Kidney epithelial cell (primary cell): ENCODE measurements at regions not wholly inside any gene's neighbourhood (a gene's known extent, or its start where the extent isn't known, plus 50 kb on each side); places are given as distances from the start of the nearest gene placed in this dataset.
"Not testable (repeated sequence)": the region's sequence is repeated elsewhere in the genome, so short reads cannot be mapped to it uniquely, and the experiment has no call there.

Experiments
- DNase-seq: peaks from one replicate; pipeline ENCODE4 v3.0.0-alpha.2; 2010; ENCODE audit warnings: low read depth
- H3K27me3 ChIP-seq: 2 replicates; pipeline ENCODE4 v1.6.0; 2011; ENCODE audit warnings: low read length; ENCODE audit not compliant: control insufficient read depth, insufficient read depth
- H3K36me3 ChIP-seq: 2 replicates; pipeline ENCODE4 v1.5.1; 2011; ENCODE audit warnings: low read length; ENCODE audit not compliant: control insufficient read depth, insufficient read depth
- H3K4me3 ChIP-seq: 2 replicates; pipeline ENCODE4 v1.5.1; 2011; ENCODE audit warnings: low read depth, mild to moderate bottlenecking, control low read depth, low read length
- CTCF ChIP-seq: IDR thresholded peaks from 2 replicates; pipeline ENCODE4 v1.5.1; 2011; ENCODE audit warnings: mild to moderate bottlenecking, moderate library complexity, low read length, control low read depth, inconsistent platforms; ENCODE audit not compliant: insufficient read depth, poor library complexity, severe bottlenecking

GRCh38 chr5:174922955-174923354, 198.6 kb downstream of the MSX2 start:
- Histone ChIP-seq H3K27me3 (no peaks in the 10 kb centered on the region), H3K36me3 (no peaks in the 10 kb centered on the region), H3K4me3 (no peak overlapping the region)
- TF ChIP-seq CTCF, result no peak
- no peak for DNase-seq

- H3K36me3 ChIP-seq, result no peaks in the 10 kb centered on the region
- DNase-seq, result no peak
- no peaks in the 10 kb centered on the region for H3K27me3 ChIP-seq
- H3K4me3 ChIP-seq, result no peak overlapping the region
- TF ChIP-seq CTCF, result no peak
Observed at GRCh38 chr5:174920906-174921550, 196.6 kb downstream of the MSX2 start.

- Histone ChIP-seq H3K36me3 (no peaks in the 10 kb centered on the region), H3K4me3 (no peak overlapping the region), H3K27me3 (no peaks in the 10 kb centered on the region)
- no peak for DNase-seq
- no peak for TF ChIP-seq CTCF
Observed at GRCh38 chr5:174919351-174919750, 195.0 kb downstream of the MSX2 start.

GRCh38 chr5:174918655-174919054, 194.3 kb downstream of the MSX2 start:
- Histone ChIP-seq H3K36me3 (no peaks in the 10 kb centered on the region), H3K4me3 (no peak overlapping the region), H3K27me3 (no peaks in the 10 kb centered on the region)
- no peak for DNase-seq
- TF ChIP-seq CTCF, result no peak

GRCh38 chr5:174917976-174918554, 193.7 kb downstream of the MSX2 start:
- Histone ChIP-seq H3K4me3 (no peak overlapping the region), H3K36me3 (no peaks in the 10 kb centered on the region), H3K27me3 (no peaks in the 10 kb centered on the region)
- no peak for TF ChIP-seq CTCF
- DNase-seq, result no peak

- not testable (repeated sequence) for H3K4me3 ChIP-seq, H3K36me3 ChIP-seq, DNase-seq, H3K27me3 ChIP-seq
Observed at GRCh38 chr5:174917435-174917834, 193.1 kb downstream of the MSX2 start.

- H3K36me3 ChIP-seq, H3K27me3 ChIP-seq, H3K4me3 ChIP-seq, DNase-seq: not testable (repeated sequence)
Observed at GRCh38 chr5:174916924-174917323, 192.5 kb downstream of the MSX2 start.
